H1 (cell line): ENCODE measurements at regions not wholly inside any gene's neighbourhood (a gene's known extent, or its start where the extent isn't known, plus 50 kb on each side); places are given as distances from the start of the nearest gene placed in this dataset.

Experiments
- CTCF ChIA-PET: fragments of 300-600 bp; sonication (Branson Sonifier 250); formaldehyde crosslinking; loops from one replicate; lab custom pipeline; 2021; ENCODE audit not compliant: partially characterized antibody; lab: Charles Lee
- POLR2A ChIA-PET: fragments of 300-600 bp; sonication (Branson Sonifier 250); formaldehyde crosslinking; loops from one replicate; lab custom pipeline; 2021; ENCODE audit warnings: inconsistent platforms; ENCODE audit not compliant: partially characterized antibody; lab: Charles Lee
- DNase-seq, 2 experiments: peaks; one replicate each; pipeline versions ENCODE4 v3.0.0 to v3.0.0-alpha.2; 2010 to 2022; ENCODE audit warnings: low spot score in 2 of 2, low read depth in 1 of 2, mixed read lengths in 1 of 2
- FAIRE-seq: peaks from 2 replicates; lab custom pipeline; 2011; peaks lifted over from hg19 to GRCh38; lab: Jason Lieb, UNC
- H2AFZ ChIP-seq: 2 replicates; pipeline ENCODE4 v1.8.1; 2012; ENCODE audit warnings: low read length, inconsistent platforms
- H2AK5ac ChIP-seq: 2 replicates; pipeline ENCODE4 v1.6.1; 2013; ENCODE audit warnings: low read depth, low read length
- H2BK120ac ChIP-seq: replicated peaks from 2 replicates; pipeline ENCODE3; 2013; ENCODE audit warnings: low read depth, low read length, inconsistent platforms
- H2BK12ac ChIP-seq: 2 replicates; pipeline ENCODE4 v1.6.1; 2013; ENCODE audit warnings: low read depth, low read length
- H2BK15ac ChIP-seq: 2 replicates; pipeline ENCODE4 v1.6.1; 2013; ENCODE audit warnings: low read length
- H2BK20ac ChIP-seq: 2 replicates; pipeline ENCODE4 v1.6.1; 2013; ENCODE audit warnings: low read length
- H2BK5ac ChIP-seq: 2 replicates; pipeline ENCODE4 v1.6.1; 2013; ENCODE audit warnings: low read depth, low read length
- H3K14ac ChIP-seq: 2 replicates; pipeline ENCODE4 v1.6.1; 2013; ENCODE audit warnings: inconsistent platforms; ENCODE audit not compliant: insufficient read length
- H3K18ac ChIP-seq: 2 replicates; pipeline ENCODE4 v1.6.1; 2013; ENCODE audit warnings: low read length; ENCODE audit errors: extremely low read depth
- H3K23ac ChIP-seq: 2 replicates; pipeline ENCODE4 v1.6.1; 2013; ENCODE audit warnings: inconsistent platforms; ENCODE audit not compliant: insufficient read length
- H3K23me2 ChIP-seq: 2 replicates; pipeline ENCODE4 v1.6.1; 2013; ENCODE audit warnings: low read depth, low read length
- H3K27ac ChIP-seq: 2 replicates; pipeline ENCODE4 v1.6.1; 2011; ENCODE audit warnings: low read depth, low read length, inconsistent platforms
- H3K27me3 ChIP-seq, 4 experiments: replicated peaks in 1 of 4; 1 replicate in 1 of 4; 2 replicates in 3 of 4; pipeline versions ENCODE4 v1.6.1 to v1.8.1; 2011 to 2013; ENCODE audit warnings: low read length in 3 of 4, mild to moderate bottlenecking in 3 of 4, inconsistent platforms in 2 of 4, mixed read lengths in 2 of 4, moderate library complexity in 1 of 4; ENCODE audit not compliant: control insufficient read depth in 3 of 4, insufficient read depth in 3 of 4; ENCODE audit errors: extremely low read depth in 1 of 4
- H3K36me3 ChIP-seq, 4 experiments: 2 replicates each; pipeline versions ENCODE4 v1.6.1 to v1.8.1; 2011 to 2013; ENCODE audit warnings: mild to moderate bottlenecking in 4 of 4, low read length in 3 of 4, moderate library complexity in 2 of 4, control low read depth in 1 of 4, inconsistent platforms in 1 of 4; ENCODE audit not compliant: insufficient read depth in 4 of 4, control insufficient read depth in 2 of 4
- H3K4ac ChIP-seq: replicated peaks from 2 replicates; pipeline ENCODE3; 2013; ENCODE audit warnings: low read length, low read depth, mixed read lengths, inconsistent platforms; ENCODE audit not compliant: insufficient read length
- H3K4me1 ChIP-seq, 4 experiments: replicated peaks in 1 of 4; 1 replicate in 1 of 4; 2 replicates in 3 of 4; pipeline versions ENCODE4 v1.6.1 to v1.8.1; 2011 to 2013; ENCODE audit warnings: low read length in 3 of 4, inconsistent platforms in 2 of 4, mixed read lengths in 1 of 4; ENCODE audit not compliant: insufficient read depth in 4 of 4, control insufficient read depth in 3 of 4
- H3K4me2 ChIP-seq, 2 experiments: 2 replicates each; pipeline versions ENCODE4 v1.6.1 to v1.8.1; 2011 to 2013; ENCODE audit warnings: low read depth in 2 of 2, low read length in 2 of 2, control low read depth in 1 of 2, inconsistent platforms in 1 of 2, mild to moderate bottlenecking in 1 of 2; ENCODE audit not compliant: insufficient read depth in 1 of 2
- H3K4me3 ChIP-seq, 4 experiments: fragments of 200-600, 300-600 bp in 1 of 4; sonication (generic), shearing (Covaris generic), sonication (Bioruptor Twin) in 1 of 4; 2 replicates each; pipeline versions ENCODE4 v1.5.1 to v1.8.1; 2011 to 2016; ENCODE audit warnings: low read length in 4 of 4, low read depth in 3 of 4, control low read depth in 2 of 4, inconsistent platforms in 2 of 4, mild to moderate bottlenecking in 2 of 4, mixed read lengths in 1 of 4, moderate library complexity in 1 of 4; ENCODE audit not compliant: insufficient read depth in 2 of 4; ENCODE audit errors: extremely low read depth in 1 of 4
- H3K56ac ChIP-seq: replicated peaks from 2 replicates; pipeline ENCODE3; 2013; ENCODE audit warnings: low read depth, mild to moderate bottlenecking, mixed read lengths, low read length, inconsistent platforms; ENCODE audit not compliant: insufficient read length
- H3K79me1 ChIP-seq: 2 replicates; pipeline ENCODE4 v1.6.1; 2013; ENCODE audit warnings: low read depth, low read length, control low read depth
- H3K79me2 ChIP-seq, 2 experiments: 2 replicates each; pipeline versions ENCODE4 v1.6.1 to v1.8.1; 2012 to 2013; ENCODE audit warnings: low read length in 2 of 2, mild to moderate bottlenecking in 2 of 2, inconsistent platforms in 1 of 2; ENCODE audit not compliant: insufficient read depth in 2 of 2, control insufficient read depth in 1 of 2
- H3K9ac ChIP-seq, 4 experiments: replicated peaks in 1 of 4; 1 replicate in 1 of 4; 2 replicates in 3 of 4; pipeline versions ENCODE4 v1.6.1 to v1.8.1; 2011 to 2013; ENCODE audit warnings: low read depth in 3 of 4, low read length in 3 of 4, control low read depth in 2 of 4, mild to moderate bottlenecking in 2 of 4, moderate library complexity in 2 of 4, inconsistent platforms in 1 of 4; ENCODE audit errors: extremely low read depth in 1 of 4
- H3K9me3 ChIP-seq, 2 experiments: 2 replicates each; pipeline versions ENCODE4 v1.6.1 to v1.8.1; 2012 to 2013; ENCODE audit warnings: mild to moderate bottlenecking in 2 of 2, moderate library complexity in 2 of 2, control low read depth in 1 of 2, inconsistent platforms in 1 of 2, low read depth in 1 of 2, low read length in 1 of 2, mixed read lengths in 1 of 2; ENCODE audit not compliant: insufficient read depth in 2 of 2
- H4K20me1 ChIP-seq, 2 experiments: replicated peaks in 1 of 2; 2 replicates each; pipeline versions ENCODE3 to v1.8.1; 2011 to 2013; ENCODE audit warnings: inconsistent platforms in 2 of 2, low read length in 2 of 2, mild to moderate bottlenecking in 1 of 2; ENCODE audit not compliant: insufficient read depth in 2 of 2, control insufficient read depth in 1 of 2
- H4K5ac ChIP-seq: 2 replicates; pipeline ENCODE4 v1.6.1; 2013; ENCODE audit warnings: low read length, low read depth, mixed read lengths, inconsistent platforms; ENCODE audit not compliant: insufficient read length
- H4K8ac ChIP-seq: 2 replicates; pipeline ENCODE4 v1.8.0; 2013; ENCODE audit warnings: mild to moderate bottlenecking, moderate library complexity, low read length, inconsistent platforms; ENCODE audit not compliant: insufficient read depth; ENCODE audit errors: extremely low read depth
- H4K91ac ChIP-seq: replicated peaks from 2 replicates; pipeline ENCODE3; 2013; ENCODE audit warnings: low read length, mixed read lengths, inconsistent platforms; ENCODE audit not compliant: insufficient read length
- BACH1 ChIP-seq: IDR thresholded peaks from 2 replicates; pipeline ENCODE4 v1.6.1; 2012; ENCODE audit warnings: low read length, improper control_type of control experiment
- CHD2 ChIP-seq: IDR thresholded peaks from 2 replicates; pipeline ENCODE4 v1.6.1; 2012; ENCODE audit warnings: low read length, improper control_type of control experiment
- FOSL1 ChIP-seq: IDR thresholded peaks from 2 replicates; pipeline ENCODE4 v1.6.1; 2011; ENCODE audit warnings: mild to moderate bottlenecking, low read depth, low read length, moderate library complexity; ENCODE audit not compliant: insufficient read depth
- GABPA ChIP-seq: IDR thresholded peaks from 2 replicates; pipeline ENCODE4 v1.6.1; 2011; ENCODE audit warnings: mild to moderate bottlenecking, low read length, moderate library complexity, borderline replicate concordance; ENCODE audit not compliant: insufficient read depth
- JUND ChIP-seq: IDR thresholded peaks from 2 replicates; pipeline ENCODE4 v1.6.1; 2011; ENCODE audit warnings: mild to moderate bottlenecking, improper control_type of control experiment, low read length
- KDM5A ChIP-seq: fragments of 200-600 bp; IDR thresholded peaks from 2 replicates; pipeline ENCODE4 v1.7.1; 2012; ENCODE audit warnings: mild to moderate bottlenecking, low read length, inconsistent platforms, mixed read lengths
- MAFK ChIP-seq: IDR thresholded peaks from 2 replicates; pipeline ENCODE4 v1.6.1; 2012; ENCODE audit warnings: low read depth, mild to moderate bottlenecking, improper control_type of control experiment, low read length
- NANOG ChIP-seq: IDR thresholded peaks from 2 replicates; pipeline ENCODE4 v1.6.1; 2011; ENCODE audit warnings: low read length, low read depth, mild to moderate bottlenecking, inconsistent platforms; ENCODE audit not compliant: insufficient read depth, poor library complexity, severe bottlenecking
- RAD21 ChIP-seq, 2 experiments: IDR thresholded peaks in 1 of 2; conservative IDR thresholded peaks in 1 of 2; 2 replicates each; pipeline ENCODE4 v1.6.1; 2011; ENCODE audit warnings: low read depth in 2 of 2, low read length in 2 of 2, improper control_type of control experiment in 1 of 2, inconsistent platforms in 1 of 2, mild to moderate bottlenecking in 1 of 2, moderate library complexity in 1 of 2
- RBBP5 ChIP-seq: IDR thresholded peaks from 2 replicates; pipeline ENCODE4 v1.7.1; 2012; ENCODE audit warnings: low read depth, mild to moderate bottlenecking, inconsistent platforms, low read length, moderate library complexity, borderline replicate concordance
- RNF2 ChIP-seq: fragments of 200-900, 300-1000 bp; sonication (generic); IDR thresholded peaks from 2 replicates; pipeline ENCODE4 v1.7.1; 2016; ENCODE audit warnings: borderline replicate concordance, low read depth, mild to moderate bottlenecking, antibody characterized with exemption, low read length; ENCODE audit not compliant: poor library complexity, severe bottlenecking; ENCODE audit errors: missing control alignments
- SAP30 ChIP-seq: fragments of 300-600 bp; sonication (generic); IDR thresholded peaks from 2 replicates; pipeline ENCODE4 v1.7.1; 2012; ENCODE audit warnings: low read length, moderate library complexity, mild to moderate bottlenecking, inconsistent platforms; ENCODE audit not compliant: insufficient read depth, insufficient replicate concordance
- SIN3A ChIP-seq, 2 experiments: IDR thresholded peaks in 1 of 2; conservative IDR thresholded peaks in 1 of 2; 2 replicates each; pipeline ENCODE4 v1.6.1; 2011 to 2012; ENCODE audit warnings: low read length in 2 of 2, improper control_type of control experiment in 1 of 2, low read depth in 1 of 2, mild to moderate bottlenecking in 1 of 2
- SP2 ChIP-seq: IDR thresholded peaks from 2 replicates; pipeline ENCODE4 v1.6.1; 2012; ENCODE audit warnings: mild to moderate bottlenecking, low read length, inconsistent platforms
- TAF1 ChIP-seq: IDR thresholded peaks from 2 replicates; pipeline ENCODE4 v1.6.1; 2011; ENCODE audit warnings: mild to moderate bottlenecking, low read depth, low read length
- TEAD4 ChIP-seq: IDR thresholded peaks from 2 replicates; pipeline ENCODE4 v1.6.1; 2012; ENCODE audit warnings: low read depth, low read length, inconsistent platforms, mixed read lengths

DNA sequence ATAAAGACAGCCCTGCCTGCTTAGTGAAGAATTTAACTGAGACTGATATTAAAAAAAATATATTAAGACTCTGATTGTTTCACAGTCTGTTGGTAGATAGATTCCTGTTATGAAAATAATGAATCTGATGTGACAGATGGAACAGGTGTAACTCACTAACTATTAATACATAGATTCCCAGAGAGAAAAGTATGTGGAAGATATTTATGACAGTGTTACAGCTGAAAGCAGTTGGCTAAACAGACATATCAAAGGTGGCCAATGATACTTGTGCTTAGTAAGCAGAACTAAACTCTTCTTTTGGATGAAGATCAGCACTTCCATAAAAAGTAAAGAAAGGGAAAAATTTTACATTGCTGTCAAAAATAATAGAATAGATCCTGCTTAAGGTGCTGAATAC, 598.2 kb upstream of the CA10 start:
- no peak overlapping the region for H3K27ac ChIP-seq
- H3K27me3 ChIP-seq: no peaks in the 10 kb centered on the region
- no peak for TF ChIP-seq MAFK
- no peak for TF ChIP-seq SIN3A (conservative IDR thresholded peaks at IDR 0.05 in 1 of 2, IDR thresholded peaks at IDR 0.05 in 1 of 2; ENCODE audit: low read depth in 1 of 2, low read length in 2 of 2)
- TF ChIP-seq GABPA: no peak
- no peak for TF ChIP-seq RNF2
- TF ChIP-seq SAP30: no peak
- no peak for TF ChIP-seq RBBP5
- no peak for TF ChIP-seq JUND
- TF ChIP-seq RAD21 (IDR thresholded peaks at IDR 0.05 in 1 of 2, conservative IDR thresholded peaks at IDR 0.05 in 1 of 2; ENCODE audit: low read depth in 2 of 2, low read length in 2 of 2): no peak
- TF ChIP-seq TEAD4: no peak
- TF ChIP-seq SP2: no peak
- TF ChIP-seq BACH1: no peak
- no peak for TF ChIP-seq NANOG
- no peak for TF ChIP-seq CHD2
- TF ChIP-seq FOSL1: no peak
- no peak for TF ChIP-seq TAF1
- no peak for TF ChIP-seq KDM5A

More for the DNA sequence above, 598.2 kb upstream of the CA10 start:
- no peak overlapping the region for H2BK12ac ChIP-seq
- H4K8ac ChIP-seq: no peak overlapping the region
- H3K4me3 ChIP-seq: no peak overlapping the region
- no peak overlapping the region for H2BK20ac ChIP-seq
- H2BK120ac ChIP-seq: no peak overlapping the region
- H3K9me3 ChIP-seq: no peaks in the 10 kb centered on the region
- no peaks in the 10 kb centered on the region for H3K79me2 ChIP-seq
- FAIRE-seq (no peak), DNase-seq (no peak)
- no peak overlapping the region for H4K5ac ChIP-seq
- H4K20me1 ChIP-seq: no peaks in the 10 kb centered on the region
- H3K23me2 ChIP-seq: no peaks in the 10 kb centered on the region
- H3K18ac ChIP-seq: no peak overlapping the region
- no peak overlapping the region for H2AFZ ChIP-seq
- no peak overlapping the region for H3K14ac ChIP-seq
- ChIA-PET POLR2A (no interaction called here), CTCF (no interaction called here)
- H2AK5ac ChIP-seq: no peak overlapping the region
- no peak overlapping the region for H3K56ac ChIP-seq
- no peak overlapping the region for H3K9ac ChIP-seq
- no peak overlapping the region for H3K4ac ChIP-seq
- no peak overlapping the region for H4K91ac ChIP-seq
- H3K4me2 ChIP-seq: no peak overlapping the region
- H3K36me3 ChIP-seq: no peaks in the 10 kb centered on the region
- no peak overlapping the region for H2BK5ac ChIP-seq
- H2BK15ac ChIP-seq: no peak overlapping the region
- no peaks in the 10 kb centered on the region for H3K79me1 ChIP-seq
- no peak overlapping the region for H3K23ac ChIP-seq
- H3K4me1 ChIP-seq: no peaks in the 10 kb centered on the region
